ENCODE measurements at regions not wholly inside any gene's neighbourhood (a gene's known extent, or its start where the extent isn't known, plus 50 kb on each side); places are given as distances from the start of the nearest gene placed in this dataset.

GRCh38 chr10:129165770-129166169 lies 301.3 kb upstream of the MGMT start:
- Histone ChIP-seq H3K79me2 (ENCODE audit: insufficient read depth) (no peaks in the 10 kb centered on the region), H3K27me3 (ENCODE audit: insufficient read depth) (no peaks in the 10 kb centered on the region), H2AFZ (ENCODE audit: low read depth) (no peak overlapping the region), H3F3A (replicated peaks; ENCODE audit: insufficient read depth) (no peaks in the 10 kb centered on the region), H3K4me2 (no peak overlapping the region), H3K9ac (no peak overlapping the region), H3K4me1 (ENCODE audit: control insufficient read depth in 1 of 2, insufficient read depth in 2 of 2, low read depth in 1 of 2, low read length in 1 of 2) (no peaks in the 10 kb centered on the region; a peak in 1 of 4 replicates), H3K4me3 (ENCODE audit: low read depth in 2 of 2, low read length in 1 of 2) (no peak overlapping the region), H3K9me3 (no peaks in the 10 kb centered on the region), H3K9me2 (no peaks in the 10 kb centered on the region), H3K27ac (ENCODE audit: low read depth in 2 of 2, low read length in 1 of 2) (no peak overlapping the region), H4K20me1 (ENCODE audit: insufficient read depth) (no peaks in the 10 kb centered on the region), H3K36me3 (replicated peaks in 1 of 2; ENCODE audit: control insufficient read depth in 1 of 2, insufficient read depth in 2 of 2, low read length in 1 of 2) (no peaks in the 10 kb centered on the region)
- POLR2A ChIA-PET: no interaction called here
- CTCF ChIA-PET: no interaction called here
- WGBS (ENCODE audit: low lambda C conversion rate): 3% methylated on average over 1 of the region's 1 CpG
- TF ChIP-seq CTCF (IDR thresholded peaks at IDR 0.05): no peak
- no peak for TF ChIP-seq RCOR1 (IDR thresholded peaks at IDR 0.05; ENCODE audit: low read length)
- TF ChIP-seq TEAD4 (IDR thresholded peaks at IDR 0.05; ENCODE audit: borderline replicate concordance, insufficient read depth): no peak
- TF ChIP-seq NRF1 (IDR thresholded peaks at IDR 0.05; ENCODE audit: low read depth, low read length): no peak
- TF ChIP-seq FOXM1 (IDR thresholded peaks at IDR 0.05; ENCODE audit: low read depth): no peak
- no peak for TF ChIP-seq ZBTB33 (IDR thresholded peaks at IDR 0.05; ENCODE audit: borderline replicate concordance, low read depth)
- TF ChIP-seq IRF3 (IDR thresholded peaks at IDR 0.05; ENCODE audit: low read depth, low read length): no peak
- no peak for TF ChIP-seq ELF1 (IDR thresholded peaks at IDR 0.05)
- TF ChIP-seq MAX (IDR thresholded peaks at IDR 0.05; ENCODE audit: low read depth): no peak
- no peak for TF ChIP-seq SMC3 (IDR thresholded peaks at IDR 0.05; ENCODE audit: low read depth, low read length)
- no peak for TF ChIP-seq GATA2 (CRISPR knock-in tag; IDR thresholded peaks at IDR 0.05)
- TF ChIP-seq PBX3 (IDR thresholded peaks at IDR 0.05): no peak
- no peak for TF ChIP-seq USF1 (IDR thresholded peaks at IDR 0.05; ENCODE audit: borderline replicate concordance, low read depth)
- no peak for TF ChIP-seq FOXJ3 (CRISPR knock-in tag; IDR thresholded peaks at IDR 0.05)
- DNase-seq: no peak
